Transverse colon (tissue), 4 donors: ENCODE measurements at regions not wholly inside any gene's neighbourhood (a gene's known extent, or its start where the extent isn't known, plus 50 kb on each side); places are given as distances from the start of the nearest gene placed in this dataset.

Source experiments
- DNase-seq: peaks from one replicate; pipeline ENCODE4 v3.0.0-alpha.2; 2019
- H3K27ac ChIP-seq, 4 donors: fragments of 200-600 bp; sonication (generic); 2 replicates each; pipeline ENCODE4 v1.5.1; 2016 to 2018; ENCODE audit warnings: inconsistent platforms in 4 of 4
- H3K27me3 ChIP-seq: fragments of 200-600 bp; sonication (generic); 2 replicates; pipeline ENCODE4 v1.5.1; 2017; ENCODE audit warnings: inconsistent platforms
- H3K36me3 ChIP-seq, 4 donors: fragments of 200-600 bp; sonication (generic); 2 replicates each; pipeline ENCODE4 v1.5.1; 2017 to 2019; ENCODE audit warnings: inconsistent platforms in 4 of 4
- H3K4me1 ChIP-seq, 4 donors: fragments of 200-600 bp; sonication (generic); 2 replicates each; pipeline ENCODE4 v1.5.1; 2017 to 2020; ENCODE audit warnings: inconsistent platforms in 4 of 4
- H3K4me3 ChIP-seq, 4 donors: fragments of 200-600 bp; sonication (generic); 1 replicate in 1 of 4; 2 replicates in 3 of 4; pipeline versions ENCODE4 v1.5.1 to v1.6.1; 2017 to 2019; ENCODE audit warnings: inconsistent platforms in 4 of 4
- H3K9me3 ChIP-seq, 2 donors: fragments of 200-600 bp; sonication (generic); 2 replicates each; pipeline ENCODE4 v1.5.1; 2017 to 2019; ENCODE audit warnings: inconsistent platforms in 2 of 2
- CTCF ChIP-seq, 5 experiments: fragments of 200-600 bp in 3 of 5; fragments of 450-650 bp in 2 of 5; sonication (generic) in 3 of 5; IDR thresholded peaks; 1 replicate in 2 of 5; 2 replicates in 3 of 5; pipeline ENCODE4 v1.5.1; 2016 to 2017; ENCODE audit warnings: antibody characterized with exemption in 5 of 5, inconsistent platforms in 3 of 5, mild to moderate bottlenecking in 2 of 5, moderate library complexity in 1 of 5
- EP300 ChIP-seq: sonication (generic); formaldehyde crosslinking; IDR thresholded peaks from one replicate; pipeline ENCODE4 v1.6.1; 2017; ENCODE audit warnings: antibody characterized with exemption, low read depth
- POLR2A ChIP-seq: fragments of 450-650 bp; IDR thresholded peaks from one replicate; pipeline ENCODE4 v1.6.1; 2016; ENCODE audit warnings: antibody characterized with exemption, mild to moderate bottlenecking, moderate library complexity
- POLR2AphosphoS5 ChIP-seq, 3 donors: sonication (generic); formaldehyde crosslinking; IDR thresholded peaks; one replicate each; pipeline ENCODE4 v1.6.1; 2016; ENCODE audit warnings: antibody characterized with exemption in 3 of 3
- WGBS, 2 donors: methylation state at CpG; one replicate each; pipeline ENCODE4 v1.1.5; 2018; ENCODE audit warnings: low coverage in 1 of 2; 5-methylcytosine and 5-hydroxymethylcytosine counted together
- in situ Hi-C, 4 donors: fragments of 200-750 bp; cut with MboI; loops; one replicate each; pipeline versions ENCODE4 v1.15.0 to v1.15.1; 2017; ENCODE audit warnings: low sequenced_read_pairs in 3 of 4, low pct_ligation_motif_present in 1 of 4, low pct_unique_long_range_greater_than_20kb in 1 of 4
- intact Hi-C: fragments of 100-400 bp; cut with DNase I; formaldehyde crosslinking; loops from one replicate; pipeline ENCODE4 v1.15.1; 2023; ENCODE audit warnings: low total_unique reads

- whole genome bisulfite sequencing, 2 donors = 40 to 44% methylated on average over 3 of the region's 3 CpGs
- DNase-seq = no peak
- Histone ChIP-seq H3K4me3 (no peak overlapping the region), H3K36me3 (no peaks in the 10 kb centered on the region), H3K27ac (no peak overlapping the region), H3K27me3 (no peaks in the 10 kb centered on the region), H3K4me1 (no peaks in the 10 kb centered on the region), H3K9me3 (no peaks in the 10 kb centered on the region)
- in situ Hi-C loops (no loop called here), intact Hi-C loops (no loop called here)
- no peak for TF ChIP-seq POLR2AphosphoS5 (IDR thresholded peaks at IDR 0.05)
Measured at GRCh38 chr6:92122746-92123145, 1296.6 kb downstream of the EPHA7 start.

- intact Hi-C loops (no loop called here), in situ Hi-C loops (no loop called here)
- DNase-seq = no peak
- H3K36me3 ChIP-seq = no peaks in the 10 kb centered on the region
- H3K27ac ChIP-seq = no peak overlapping the region
- 70 to 83% methylated on average over 2 of the region's 2 CpGs for WGBS, 2 donors
- no peaks in the 10 kb centered on the region for H3K27me3 ChIP-seq
- no peak overlapping the region for H3K4me3 ChIP-seq
- no peaks in the 10 kb centered on the region for H3K9me3 ChIP-seq
- H3K4me1 ChIP-seq = no peaks in the 10 kb centered on the region
- TF ChIP-seq CTCF (IDR thresholded peaks at IDR 0.05) (no peak), EP300 (no peak)
Measured at GRCh38 chr6:92121228-92121627, 1298.1 kb downstream of the EPHA7 start.

- TF ChIP-seq CTCF (IDR thresholded peaks at IDR 0.05) = no peak
- no peak for TF ChIP-seq POLR2AphosphoS5 (IDR thresholded peaks at IDR 0.05)
- TF ChIP-seq EP300 = no peak
- no peak for TF ChIP-seq POLR2A
- intact Hi-C loops (no loop called here), in situ Hi-C loops (no loop called here)
- Histone ChIP-seq H3K27me3 (no peaks in the 10 kb centered on the region), H3K4me3 (no peak overlapping the region), H3K36me3 (no peaks in the 10 kb centered on the region), H3K9me3 (no peaks in the 10 kb centered on the region), H3K4me1 (no peaks in the 10 kb centered on the region), H3K27ac (no peak overlapping the region)
- 75 to 79% methylated on average over 1 of the region's 1 CpG for WGBS, 2 donors
- no peak for DNase-seq
Measured at GRCh38 chr6:92117800-92118199, 1301.6 kb downstream of the EPHA7 start.

GRCh38 chr6:92114797-92115196 lies 1304.6 kb downstream of the EPHA7 start:
- DNase-seq = no peak
- Histone ChIP-seq H3K4me3 (no peak overlapping the region), H3K27me3 (no peaks in the 10 kb centered on the region), H3K27ac (no peak overlapping the region), H3K9me3 (no peaks in the 10 kb centered on the region), H3K4me1 (no peaks in the 10 kb centered on the region), H3K36me3 (no peaks in the 10 kb centered on the region)
- WGBS, 2 donors = 65 to 66% methylated on average over 2 of the region's 2 CpGs
- in situ Hi-C loops = no loop called here
- intact Hi-C loops = no loop called here
- no peak for TF ChIP-seq POLR2AphosphoS5 (IDR thresholded peaks at IDR 0.05)
- TF ChIP-seq POLR2A = no peak
- TF ChIP-seq EP300 = no peak
- no peak for TF ChIP-seq CTCF (IDR thresholded peaks at IDR 0.05)

- H3K4me3 ChIP-seq = no peak overlapping the region
- WGBS, 2 donors = 0% methylated on average over 1 of the region's 1 CpG; no CpG with 5 or more reads in 1 of the 2 donors
- no peaks in the 10 kb centered on the region for H3K9me3 ChIP-seq
- H3K27me3 ChIP-seq = no peaks in the 10 kb centered on the region
- no peak overlapping the region for H3K27ac ChIP-seq
- no peaks in the 10 kb centered on the region for H3K36me3 ChIP-seq
- TF ChIP-seq CTCF (IDR thresholded peaks at IDR 0.05) (no peak), POLR2A (no peak)
- in situ Hi-C loops (no loop called here), intact Hi-C loops (no loop called here)
- no peak for DNase-seq
- no peaks in the 10 kb centered on the region for H3K4me1 ChIP-seq
Measured at GRCh38 chr6:92114091-92114675, 1305.2 kb downstream of the EPHA7 start.
